Activated CD8-positive, alpha-beta memory T cell treated with anti-CD3 and anti-CD28 coated beads, Interleukin-2, amount 50 U/mL, for 48 hours (primary cell): ENCODE measurements at regions not wholly inside any gene's neighbourhood (a gene's known extent, or its start where the extent isn't known, plus 50 kb on each side); places are given as distances from the start of the nearest gene placed in this dataset.
"Not testable (repeated sequence)": the region's sequence is repeated elsewhere in the genome, so short reads cannot be mapped to it uniquely, and the experiment has no call there.

Experiments used
- DNase-seq: peaks from one replicate; pipeline ENCODE4 v3.0.0-alpha.2; 2020

DNA sequence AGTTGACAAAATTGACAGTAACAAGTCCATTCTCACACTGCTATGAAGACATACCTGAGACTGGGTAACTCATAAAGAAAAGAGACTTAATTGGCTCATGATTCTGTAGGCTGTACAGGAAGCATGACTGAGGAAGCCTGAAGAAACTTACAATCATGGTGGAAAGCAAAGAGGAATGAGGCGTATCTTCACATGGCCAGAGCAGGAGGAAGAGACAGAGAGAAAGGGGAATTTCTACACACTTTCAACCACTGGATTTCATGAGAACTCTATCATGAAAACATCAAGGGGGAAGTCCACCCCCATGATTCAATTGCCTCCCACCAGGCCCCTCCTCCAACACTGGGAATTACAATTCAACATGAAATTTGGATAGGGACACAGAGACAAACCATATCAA lies 758.4 kb upstream of the SLITRK1 start:
- DNase-seq, result no peak

DNA sequence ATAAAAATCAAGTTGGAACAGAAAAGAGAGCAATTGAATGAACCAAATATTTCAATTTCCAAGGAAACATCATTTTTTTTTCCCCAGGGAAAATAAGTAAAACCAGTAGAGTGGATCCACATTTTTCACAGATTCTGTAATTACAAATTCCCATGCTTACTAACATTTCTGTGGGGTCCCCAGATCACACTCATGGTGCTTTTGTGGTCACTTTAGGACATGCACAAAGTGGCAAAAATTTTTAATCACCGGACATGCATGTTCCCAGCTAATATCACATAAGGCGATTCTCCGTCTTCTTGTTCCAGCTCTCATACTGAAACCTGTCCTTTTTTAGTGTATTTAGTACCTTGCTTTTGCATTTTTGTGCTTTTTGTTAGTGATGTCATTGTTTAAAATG lies 748.2 kb upstream of the SLITRK1 start:
- no peak for DNase-seq

DNA sequence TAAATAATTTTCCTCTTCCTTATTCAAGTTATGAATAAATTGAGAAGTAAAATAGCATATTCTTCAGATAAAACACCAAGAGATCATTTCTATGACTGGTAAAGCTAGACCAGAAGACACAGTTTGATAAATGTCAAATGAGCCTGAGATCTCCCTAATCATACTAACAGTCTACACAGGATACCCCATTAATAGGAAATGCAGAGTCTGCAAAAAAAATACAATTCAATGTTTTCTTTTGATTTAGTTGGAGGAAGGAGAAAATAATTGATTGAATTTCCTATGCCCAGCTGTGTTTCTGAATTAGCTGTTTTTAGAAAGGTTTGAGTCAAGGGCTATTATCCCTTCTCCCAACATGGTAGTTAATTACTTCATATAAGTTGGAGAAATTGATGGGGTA lies 734.6 kb upstream of the SLITRK1 start:
- no peak for DNase-seq

DNA sequence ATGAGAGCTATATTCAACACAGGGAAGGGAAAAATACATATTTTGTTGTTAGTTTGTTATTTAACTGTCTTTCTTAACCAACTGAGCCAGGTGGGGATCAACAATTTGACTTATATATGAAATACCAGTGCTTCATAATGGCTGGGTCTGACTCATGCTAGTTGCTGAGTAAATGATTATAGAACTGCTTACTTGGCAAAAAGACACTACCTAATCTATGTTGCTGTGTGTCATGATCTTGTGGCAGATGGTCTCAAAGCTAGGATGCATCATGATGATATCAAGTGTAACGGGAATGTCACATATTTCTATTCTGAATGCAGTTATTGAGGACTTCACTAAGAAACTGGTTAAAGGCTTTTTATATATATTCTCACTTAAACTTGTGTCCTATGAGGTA lies 727.4 kb upstream of the SLITRK1 start:
- no peak for DNase-seq

DNA sequence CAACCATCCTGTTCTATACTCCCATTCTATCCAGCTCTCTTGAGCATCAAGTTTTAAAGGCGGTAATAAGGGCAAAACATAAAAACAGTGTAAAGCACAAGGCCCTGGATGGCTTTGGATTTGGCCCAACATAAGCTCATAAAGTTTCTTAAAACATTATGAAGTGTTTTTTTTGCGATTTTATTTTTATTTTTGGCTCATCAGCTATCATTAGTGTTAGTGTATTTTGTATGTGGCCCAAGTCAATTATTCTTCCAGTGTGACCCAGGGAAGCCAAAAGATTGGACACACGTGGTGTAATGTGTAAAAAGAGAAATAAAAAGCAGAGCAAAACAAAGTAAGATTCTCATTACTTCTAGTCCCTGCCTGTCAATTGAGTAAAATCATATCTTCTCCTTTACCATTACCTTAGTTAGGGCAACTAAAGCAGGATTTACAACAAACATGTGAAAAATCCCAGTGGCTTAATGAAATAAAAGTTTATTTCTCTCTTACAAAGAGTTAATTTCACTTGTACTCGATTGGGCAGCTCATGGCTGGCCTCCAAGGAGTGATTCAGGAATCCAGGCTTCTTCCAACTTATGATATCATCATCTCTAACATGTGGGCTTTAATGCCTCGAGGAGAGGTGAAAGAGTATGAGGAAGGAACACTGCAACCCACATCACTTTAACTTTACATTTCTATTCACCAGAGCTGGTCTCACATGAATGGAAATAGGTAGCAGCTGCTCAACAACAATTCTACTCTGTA lies 725.2 kb upstream of the SLITRK1 start:
- no peak for DNase-seq

DNA sequence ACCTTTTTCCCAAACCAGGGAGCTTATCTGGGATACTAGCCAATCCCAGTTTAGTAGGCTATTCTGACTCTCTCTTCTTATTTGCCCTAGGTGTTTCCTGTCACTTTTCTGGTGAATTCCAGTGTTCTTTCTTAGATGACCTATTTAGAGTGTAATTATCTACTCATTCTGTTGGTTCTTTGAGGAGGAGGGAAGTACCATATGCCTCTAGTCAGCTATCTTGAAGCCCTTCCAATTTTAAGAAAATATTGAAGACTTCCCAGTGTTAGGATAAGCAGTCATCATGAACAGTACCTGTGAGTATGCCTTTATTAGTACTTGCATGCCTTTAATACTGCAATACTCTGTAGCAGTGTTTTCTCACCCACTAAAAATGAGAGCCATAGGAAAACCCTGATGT lies 724.3 kb upstream of the SLITRK1 start:
- DNase-seq, result no peak

DNA sequence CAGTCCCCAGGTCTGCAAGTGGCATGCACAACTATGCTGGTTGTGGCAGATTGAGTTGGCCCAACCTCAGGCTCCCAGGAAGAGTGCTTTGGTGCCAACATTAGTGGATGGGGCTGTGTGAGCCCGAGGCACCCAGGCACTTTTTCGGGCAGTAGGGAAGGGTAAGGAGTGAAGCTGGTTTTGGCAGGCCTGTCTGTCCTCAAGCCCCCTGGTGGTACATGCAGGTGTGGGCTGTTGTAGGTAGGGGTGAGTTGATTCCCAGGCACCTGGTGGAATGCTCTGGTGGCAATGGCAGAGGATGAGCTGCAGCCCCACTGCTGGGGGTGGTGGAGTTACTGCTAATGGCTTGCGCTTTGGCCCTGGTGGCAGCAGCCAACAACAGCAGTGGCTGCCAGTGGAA lies 723.7 kb upstream of the SLITRK1 start:
- DNase-seq, result no peak

DNA sequence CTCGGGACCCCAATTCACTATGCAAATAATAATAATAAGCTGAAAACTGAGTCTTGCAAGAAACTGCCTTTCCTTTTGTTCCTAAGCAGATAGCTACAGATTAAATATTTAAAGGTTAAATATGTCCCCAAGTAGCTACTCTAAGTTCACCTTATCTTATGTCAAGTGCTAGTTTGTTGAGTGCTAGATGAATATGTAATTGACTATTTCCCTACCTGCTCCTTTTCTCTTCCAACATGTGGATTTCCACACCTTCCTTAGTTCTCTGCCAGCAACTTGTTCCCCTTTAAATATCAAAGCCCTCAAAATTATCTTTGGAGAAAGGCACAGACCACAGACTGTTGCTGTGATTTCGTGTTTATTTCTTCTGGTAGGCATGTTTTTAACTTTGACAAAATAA lies 709.2 kb upstream of the SLITRK1 start:
- DNase-seq, result no peak

DNA sequence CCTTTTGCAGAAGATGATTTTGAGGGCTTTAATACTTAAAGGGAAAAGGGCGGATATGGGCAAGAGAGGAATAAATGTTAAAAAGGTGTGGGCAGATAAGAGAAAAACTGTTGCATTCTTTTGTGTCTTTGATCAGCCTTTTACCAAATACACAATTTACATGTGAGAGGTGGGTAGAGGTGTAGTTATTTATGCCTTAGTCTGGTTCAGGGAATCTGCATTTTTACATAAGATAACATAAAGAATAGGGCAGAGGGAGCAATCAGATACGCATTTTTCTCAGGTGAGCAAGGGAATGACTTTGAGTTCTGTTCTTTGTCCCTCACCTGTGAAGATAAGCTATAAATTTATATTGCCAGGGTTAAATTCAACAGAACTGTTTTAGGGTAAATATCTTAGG lies 708.4 kb upstream of the SLITRK1 start:
- no peak for DNase-seq

DNA sequence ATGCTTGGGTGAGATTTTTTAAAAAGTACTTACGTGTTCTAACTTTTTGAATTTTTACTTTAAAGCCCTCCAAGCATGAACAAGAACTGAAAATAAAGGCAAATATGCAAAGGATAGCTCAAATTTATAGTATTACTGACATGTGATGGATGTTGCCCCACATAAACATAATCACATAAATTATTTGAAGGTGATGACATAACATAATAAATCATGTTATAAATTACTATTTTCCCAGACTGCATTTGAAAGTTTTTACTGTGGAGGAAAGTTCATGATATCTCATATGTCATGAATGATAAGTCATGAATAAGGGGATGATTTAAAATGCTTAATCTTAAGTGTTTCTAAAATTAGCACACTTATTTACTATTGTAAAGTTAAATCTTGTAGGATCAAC lies 705.7 kb upstream of the SLITRK1 start:
- DNase-seq, result no peak

DNA sequence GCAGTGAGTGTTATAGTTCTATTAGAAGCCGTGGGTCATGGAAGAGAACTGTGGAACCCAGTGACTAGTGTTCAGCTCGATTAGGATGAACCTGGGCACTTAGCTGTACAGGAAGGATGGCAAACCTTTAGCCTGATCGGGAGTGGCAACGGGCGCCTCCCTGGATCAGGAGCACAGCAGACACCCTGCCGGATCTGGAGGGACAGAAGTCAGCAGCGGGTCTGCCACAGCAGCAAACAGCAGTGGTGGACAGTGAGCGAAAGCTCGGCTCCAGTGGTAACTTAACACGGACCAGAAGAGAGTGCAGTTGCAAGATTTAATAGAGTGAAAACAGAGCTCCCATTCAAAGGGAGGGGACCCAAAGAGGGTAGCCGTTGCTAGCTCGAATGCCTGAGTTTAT lies 697.6 kb upstream of the SLITRK1 start:
- DNase-seq, result not testable (repeated sequence)

DNA sequence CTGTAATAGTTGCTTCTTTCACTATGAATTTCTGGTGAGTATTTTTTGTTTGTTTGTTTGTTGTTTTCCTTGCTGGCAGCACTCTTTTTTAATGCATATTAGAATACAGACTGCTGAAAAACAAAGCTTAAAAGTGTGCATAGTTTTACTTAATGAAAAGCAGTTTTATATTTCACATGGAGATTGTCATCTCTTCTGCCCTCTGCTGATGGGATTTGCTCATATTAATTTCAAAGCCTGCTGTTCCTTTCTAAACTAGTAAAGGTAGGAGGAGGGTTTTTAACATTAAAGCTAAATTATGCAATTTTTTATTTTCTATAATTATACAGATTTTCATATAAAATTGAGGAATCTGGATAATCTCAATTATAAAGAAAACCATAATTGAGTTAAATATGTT lies 692.6 kb upstream of the SLITRK1 start:
- no peak for DNase-seq

DNA sequence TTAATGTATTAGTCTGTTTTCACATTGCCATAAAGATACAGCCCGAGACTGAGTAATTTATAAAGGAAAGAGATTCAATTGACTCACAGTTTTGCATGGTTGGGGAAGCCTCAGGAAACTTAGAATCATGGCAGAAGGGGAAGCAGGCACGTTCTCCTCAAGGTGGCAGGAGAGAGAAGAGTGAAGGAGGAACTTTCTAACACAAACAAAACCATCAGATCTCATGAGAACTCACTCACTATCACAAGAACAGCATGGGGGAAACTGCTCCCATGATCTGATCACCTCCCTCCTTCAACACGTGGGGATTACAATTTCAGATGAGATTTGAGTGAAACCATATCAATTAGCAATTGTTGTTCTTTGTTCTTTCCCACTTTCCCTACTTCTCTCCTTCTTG lies 689.0 kb upstream of the SLITRK1 start:
- no peak for DNase-seq

DNA sequence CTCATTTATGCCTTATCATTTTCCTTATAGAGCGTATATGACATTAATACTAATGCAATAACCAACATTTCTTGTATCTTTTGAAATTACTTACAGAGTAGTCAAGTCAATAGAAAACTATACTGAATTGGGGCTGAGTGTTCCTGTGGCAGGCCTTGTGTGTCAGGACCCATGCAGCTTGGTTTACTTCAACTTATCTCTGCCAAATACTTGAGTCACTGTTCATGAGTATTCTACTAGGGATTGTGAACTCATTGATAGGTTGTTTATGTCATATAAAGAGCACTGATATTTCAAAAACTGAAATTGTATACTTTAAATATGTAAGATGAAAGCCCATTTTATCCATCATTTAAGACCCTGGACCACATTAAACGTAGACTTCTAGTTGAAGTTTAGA lies 688.6 kb upstream of the SLITRK1 start:
- no peak for DNase-seq

DNA sequence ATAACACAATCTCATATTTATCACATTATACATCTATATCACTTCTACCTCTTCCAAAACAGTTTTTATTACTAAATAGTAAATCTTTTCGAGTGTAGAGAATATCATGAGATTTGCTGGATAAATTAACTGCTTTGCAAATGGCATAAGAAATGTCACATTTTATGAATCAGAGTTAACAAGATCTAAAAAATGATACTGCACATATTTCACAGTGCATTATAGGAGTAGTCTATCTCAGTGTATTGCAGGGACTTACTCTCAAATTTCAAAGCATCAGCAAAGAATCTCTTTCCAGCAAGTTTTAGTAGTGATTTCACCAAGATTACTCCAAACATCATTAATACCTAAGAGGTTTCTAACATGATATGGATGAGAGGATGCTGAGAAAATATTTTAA lies 687.1 kb upstream of the SLITRK1 start:
- no peak for DNase-seq

DNA sequence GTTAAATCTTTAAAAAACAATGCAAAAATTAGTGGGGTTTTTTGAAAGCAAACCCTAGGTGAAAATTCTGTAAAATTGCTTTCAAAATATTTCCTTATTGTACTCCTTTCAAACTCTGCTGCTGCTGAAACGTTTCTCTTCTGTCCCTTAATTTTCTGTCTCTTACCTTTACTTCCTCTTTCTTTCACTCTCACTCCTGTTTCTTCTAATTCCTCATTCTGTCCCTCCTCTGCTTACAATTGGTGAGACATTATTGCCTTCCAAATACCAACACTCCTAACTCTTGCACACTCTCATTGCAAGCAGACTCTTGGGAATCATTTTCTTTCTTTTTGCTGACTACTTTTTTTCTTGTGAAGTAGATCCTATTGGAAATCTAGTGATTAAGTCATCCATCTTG lies 685.6 kb upstream of the SLITRK1 start:
- DNase-seq, result no peak

DNA sequence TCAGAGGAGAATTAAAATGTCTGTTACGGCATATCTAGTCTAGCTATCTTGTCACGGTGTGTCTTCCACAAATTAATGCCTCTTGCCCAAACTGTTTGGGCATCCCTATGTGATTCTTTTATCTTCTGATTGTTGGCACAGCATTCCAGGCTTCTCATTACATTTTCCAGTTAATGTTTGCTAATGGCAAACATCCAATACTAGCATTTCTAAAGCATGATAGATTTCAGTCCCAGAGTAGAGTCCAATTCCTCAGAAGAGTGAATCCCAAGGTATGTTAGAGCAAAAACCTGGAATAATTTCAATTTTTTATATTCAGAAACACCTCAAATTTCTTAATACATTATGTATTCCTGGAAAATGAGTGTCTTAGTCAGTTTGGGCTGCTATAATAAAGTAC lies 684.5 kb upstream of the SLITRK1 start:
- DNase-seq, result no peak

DNA sequence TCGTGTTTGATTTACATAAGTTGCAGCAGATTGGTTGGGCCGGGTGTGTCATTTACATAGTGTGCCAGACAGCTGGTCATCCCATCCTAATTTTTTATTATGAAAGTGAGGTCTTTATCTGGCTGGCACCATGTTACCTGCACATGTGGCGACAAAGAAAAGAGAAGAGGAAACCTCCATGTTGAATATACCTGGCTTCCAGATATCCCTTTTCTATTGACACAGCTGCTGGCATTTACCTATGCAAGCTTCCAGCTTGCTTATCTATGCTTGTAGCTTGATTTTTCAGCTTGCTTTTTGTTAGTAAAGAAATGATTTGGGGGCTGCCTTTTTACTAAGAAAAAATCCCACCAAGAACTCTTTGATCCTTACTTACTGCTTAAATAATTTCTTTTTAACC lies 681.3 kb upstream of the SLITRK1 start:
- DNase-seq, result no peak

DNA sequence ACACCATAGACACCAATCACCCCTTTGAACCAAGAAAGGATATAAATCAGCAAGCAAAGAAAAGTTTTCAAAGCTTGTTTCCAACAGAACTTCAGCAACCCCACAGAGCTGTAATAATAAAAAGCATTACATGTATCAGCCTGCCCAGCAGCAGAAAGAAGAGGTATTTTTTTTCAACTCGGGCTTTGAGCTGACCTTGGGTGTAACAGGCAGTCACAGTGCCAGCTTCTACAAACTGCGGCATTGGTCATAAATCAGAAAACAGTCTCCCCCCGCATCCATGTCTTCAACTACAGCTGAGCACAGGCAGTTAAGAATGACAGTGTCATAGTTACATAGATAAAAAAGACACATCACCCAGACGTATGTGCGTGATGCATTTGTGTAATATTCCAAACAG lies 671.0 kb upstream of the SLITRK1 start:
- no peak for DNase-seq

DNA sequence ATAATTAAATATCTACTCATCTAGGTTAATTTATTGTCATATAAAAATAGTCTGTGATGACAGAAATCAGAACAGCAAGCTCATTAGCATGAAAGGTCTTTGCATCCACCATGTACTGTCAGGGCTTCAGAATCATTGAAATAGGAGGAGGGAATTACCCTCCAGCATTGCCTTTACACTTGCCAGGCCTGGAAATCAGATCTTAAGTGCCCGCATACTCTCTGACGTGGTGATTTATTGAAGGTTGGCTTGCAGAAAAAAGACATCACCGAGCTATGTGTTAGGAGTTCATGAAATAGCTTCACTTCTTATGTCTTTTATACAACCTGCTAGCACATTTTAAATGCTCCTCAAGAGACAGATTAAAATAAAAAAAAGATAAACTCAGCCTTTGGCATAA lies 661.7 kb upstream of the SLITRK1 start:
- DNase-seq, result no peak

DNA sequence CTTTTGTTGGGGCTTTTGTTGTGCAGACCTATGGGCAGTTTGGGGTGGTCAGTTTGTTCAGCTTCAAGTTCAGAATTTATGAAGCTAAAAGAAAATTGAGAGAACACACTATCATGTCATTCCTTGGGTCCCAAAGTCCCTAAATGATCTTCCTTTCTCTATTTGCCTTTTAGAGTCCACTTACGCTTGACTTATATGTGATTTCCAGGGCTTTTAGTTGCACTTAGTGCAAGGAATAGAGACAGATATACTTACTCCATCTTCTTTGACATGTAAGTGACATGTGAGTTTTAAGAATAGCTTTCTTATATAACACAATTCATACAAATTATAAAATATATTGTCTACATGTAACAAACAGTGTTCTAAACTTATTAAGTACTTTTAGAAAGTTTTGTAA lies 660.1 kb upstream of the SLITRK1 start:
- no peak for DNase-seq

DNA sequence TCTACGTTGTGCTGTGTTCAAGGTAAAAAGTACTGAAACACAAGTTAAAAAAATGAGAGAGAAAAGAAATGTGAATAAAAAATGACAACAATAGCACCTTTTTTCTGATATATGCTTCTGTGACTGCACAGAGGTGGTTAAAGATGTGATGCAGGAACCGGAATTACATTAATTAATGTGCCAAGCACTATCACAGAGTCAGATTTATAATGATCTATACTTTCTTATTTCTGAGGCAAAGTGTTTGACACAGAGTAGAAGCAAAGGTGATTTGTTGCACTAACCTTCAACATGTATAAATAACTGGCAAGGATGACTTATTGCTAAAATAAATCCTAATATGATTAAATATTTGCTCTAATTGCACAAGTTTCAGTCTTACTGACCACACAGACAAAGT lies 654.6 kb upstream of the SLITRK1 start:
- no peak for DNase-seq

DNA sequence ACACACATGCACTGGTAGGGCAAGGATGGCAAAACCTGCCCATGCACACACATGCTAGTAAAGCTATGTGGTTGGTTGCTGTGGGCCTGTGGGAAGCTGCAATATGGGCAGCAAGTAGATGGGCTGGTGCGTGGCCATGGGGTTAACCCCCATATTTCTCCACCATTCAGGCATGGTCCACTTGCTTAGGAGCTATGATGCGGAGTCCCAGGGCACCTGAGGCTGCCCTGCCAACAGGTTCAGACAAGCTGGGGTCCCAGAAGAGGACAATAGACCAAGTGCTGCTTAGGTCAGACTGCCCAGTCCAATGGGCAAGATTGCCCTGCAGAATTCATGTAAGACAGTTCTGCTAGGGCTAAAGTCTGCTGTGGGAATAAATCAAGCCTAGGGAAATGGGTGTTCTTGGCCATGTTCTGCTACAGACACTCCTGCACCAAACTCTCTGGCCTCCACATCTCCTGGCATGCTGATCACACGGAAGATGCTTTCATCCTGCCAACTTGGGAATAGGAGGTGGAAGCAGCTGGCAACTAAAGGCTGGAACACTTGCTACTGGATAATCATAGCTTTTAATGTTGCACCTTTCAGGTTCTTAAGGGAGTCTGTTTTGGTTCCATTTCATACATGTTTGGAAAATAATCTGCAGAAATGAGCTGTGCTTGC lies 646.3 kb upstream of the SLITRK1 start:
- DNase-seq, result no peak

DNA sequence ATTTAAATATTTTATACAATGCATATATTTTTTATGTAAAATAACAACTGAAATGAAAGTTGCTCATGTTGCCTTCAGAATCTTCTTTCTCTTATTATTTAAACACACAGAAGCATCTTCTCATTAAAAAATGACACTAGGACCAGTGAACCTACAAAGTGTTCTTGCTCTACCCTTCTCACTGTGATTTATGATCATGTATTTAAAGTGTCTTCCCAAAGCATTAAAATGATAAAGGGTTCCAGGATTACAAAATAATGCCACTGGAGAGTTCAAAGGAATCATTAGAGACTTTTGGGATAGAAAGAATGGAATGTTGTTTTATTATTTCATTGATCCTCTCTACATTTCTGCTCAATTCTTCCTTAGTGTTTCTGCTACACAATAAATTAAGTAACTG lies 643.6 kb upstream of the SLITRK1 start:
- no peak for DNase-seq

DNA sequence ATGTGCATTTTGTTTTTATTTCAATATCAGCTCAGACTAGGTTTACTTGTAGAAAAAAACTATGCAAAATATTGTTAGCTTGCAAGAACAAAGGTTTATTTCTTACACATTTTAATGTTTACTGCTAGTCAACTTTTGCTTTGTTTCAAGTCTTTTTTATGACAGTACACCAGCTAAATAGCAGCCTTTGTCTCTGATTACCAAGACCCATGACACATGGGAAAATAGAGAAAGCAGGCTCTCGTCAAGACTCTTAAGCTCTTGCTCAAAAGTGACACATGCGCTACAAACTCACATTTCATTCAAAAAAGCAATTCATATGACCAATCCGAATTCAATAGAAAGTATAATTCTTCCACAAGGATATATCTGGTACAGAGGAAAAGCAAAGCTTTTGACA lies 642.3 kb upstream of the SLITRK1 start:
- no peak for DNase-seq
